K562 (cell line): ENCODE measurements at regions not wholly inside any gene's neighbourhood (a gene's known extent, or its start where the extent isn't known, plus 50 kb on each side); places are given as distances from the start of the nearest gene placed in this dataset.

ENCODE experiments used
- ATAC-seq: fragments of 200-7000 bp; cut with Tn5 transposase; 3 replicates; pipeline ENCODE4 v1.9.1; 2020; ENCODE audit warnings: moderate library complexity
- BruUV-seq: library from RNA; stranded (reverse); fragments of 400-500 nt; replicated peaks from 2 replicates; lab custom pipeline; 2021; lab: Mats Ljungman, UMichigan
- CTCF ChIA-PET: fragments of 300-600 bp; formaldehyde crosslinking; extraction: SDS; loops from one replicate; lab custom pipeline; 2021; ENCODE audit warnings: low intra/inter-chr PET ratio; lab: Yijun Ruan, JAX
- POLR2A ChIA-PET: fragments of 300-600, 350-650 bp; sonication (Branson Sonifier 250); formaldehyde crosslinking; extraction: SDS; loops from one replicate; lab custom pipeline; 2021; ENCODE audit warnings: antibody characterized with exemption, inconsistent platforms; lab: Yijun Ruan, JAX
- DNase-seq, 4 experiments: peaks; one replicate each; pipeline versions ENCODE4 v3.0.0 to v3.0.0-alpha.2; 2011 to 2018; ENCODE audit warnings: low spot score in 3 of 4, mixed read lengths in 3 of 4; ENCODE audit errors: extremely low read depth in 1 of 4
- FAIRE-seq: peaks from 2 replicates; lab custom pipeline; 2011; peaks lifted over from hg19 to GRCh38; lab: Jason Lieb, UNC
- H2AFZ ChIP-seq: 2 replicates; pipeline ENCODE4 v1.6.0; 2011; ENCODE audit warnings: low read depth, low read length, control low read depth, inconsistent platforms
- H3K27ac ChIP-seq: fragments of 200-600 bp; 3 replicates; pipeline ENCODE4 v1.8.0; 2011; ENCODE audit warnings: low read depth, mild to moderate bottlenecking, control low read depth, inconsistent platforms, low read length, moderate library complexity, mixed read lengths; ENCODE audit errors: extremely low read depth
- H3K27me3 ChIP-seq, 2 experiments: fragments of 300-600 bp in 1 of 2; 2 replicates in 1 of 2; 3 replicates in 1 of 2; pipeline versions ENCODE4 v1.6.0 to v1.8.0; 2011; ENCODE audit warnings: inconsistent platforms in 2 of 2, low read length in 2 of 2, mild to moderate bottlenecking in 1 of 2, mixed read lengths in 1 of 2, moderate library complexity in 1 of 2; ENCODE audit not compliant: control insufficient read depth in 2 of 2, insufficient read depth in 2 of 2
- H3K36me3 ChIP-seq: fragments of 300-600 bp; 3 replicates; pipeline ENCODE4 v1.8.0; 2011; ENCODE audit warnings: mild to moderate bottlenecking, low read length, inconsistent platforms; ENCODE audit not compliant: control insufficient read depth, insufficient read depth
- H3K4me1 ChIP-seq, 2 experiments: fragments of 200-600 bp in 1 of 2; replicated peaks in 1 of 2; 2 replicates in 1 of 2; 3 replicates in 1 of 2; pipeline versions ENCODE4 v1.5.1 to v1.8.0; 2011; ENCODE audit warnings: inconsistent platforms in 2 of 2, low read length in 2 of 2, mild to moderate bottlenecking in 1 of 2, mixed read lengths in 1 of 2, moderate library complexity in 1 of 2; ENCODE audit not compliant: control insufficient read depth in 2 of 2, insufficient read depth in 2 of 2
- H3K4me2 ChIP-seq: 2 replicates; pipeline ENCODE4 v1.6.1; 2011; ENCODE audit warnings: low read length, control low read depth, inconsistent platforms, mixed read lengths; ENCODE audit not compliant: insufficient read depth
- H3K4me3 ChIP-seq: fragments of 200-600 bp; sonication (generic), shearing (Covaris generic); 2 replicates; pipeline ENCODE4 v1.5.1; 2016; ENCODE audit warnings: control low read depth, inconsistent platforms
- H3K79me2 ChIP-seq: fragments of 200-600 bp; 3 replicates; pipeline ENCODE4 v1.8.0; 2011; ENCODE audit warnings: low read length, inconsistent platforms; ENCODE audit not compliant: control insufficient read depth, insufficient read depth
- H3K9ac ChIP-seq, 2 experiments: 2 replicates each; pipeline versions ENCODE4 v1.6.0 to v1.6.1; 2011; ENCODE audit warnings: low read depth in 2 of 2, low read length in 2 of 2, control low read depth in 1 of 2, inconsistent platforms in 1 of 2, mild to moderate bottlenecking in 1 of 2, mixed read lengths in 1 of 2; ENCODE audit not compliant: insufficient read depth in 1 of 2
- H3K9me1 ChIP-seq: one replicate; pipeline ENCODE4 v1.6.0; 2011; ENCODE audit warnings: inconsistent platforms, mild to moderate bottlenecking, low read length, moderate library complexity; ENCODE audit not compliant: control insufficient read depth, insufficient read depth
- H3K9me3 ChIP-seq: replicated peaks from 2 replicates; pipeline ENCODE4 v1.5.1; 2011; ENCODE audit warnings: low read depth, low read length, inconsistent platforms; ENCODE audit not compliant: control insufficient read depth, insufficient read depth
- H4K20me1 ChIP-seq: replicated peaks from 2 replicates; pipeline ENCODE4 v1.6.1; 2011; ENCODE audit warnings: low read length, inconsistent platforms, mixed read lengths; ENCODE audit not compliant: control insufficient read depth, insufficient read depth
- ARID1B ChIP-seq: fragments of 450-650 bp; IDR thresholded peaks from 2 replicates; pipeline ENCODE4 v1.6.1; 2016; ENCODE audit warnings: antibody characterized with exemption, mild to moderate bottlenecking, inconsistent platforms
- RFX1 ChIP-seq: fragments of 450-650 bp; IDR thresholded peaks from 2 replicates; pipeline ENCODE4 v1.6.1; 2016; ENCODE audit warnings: mild to moderate bottlenecking, moderate library complexity
- STAT5B ChIP-seq: fragments of 250-450 bp; sonication (Bioruptor Pico); IDR thresholded peaks from 2 replicates; pipeline ENCODE4 v1.8.0; 2021; ENCODE audit warnings: mild to moderate bottlenecking, inconsistent platforms
- ZNF707 ChIP-seq: fragments of 250-450 bp; sonication (Bioruptor Pico); conservative IDR thresholded peaks from 2 replicates; pipeline ENCODE4 v1.8.0; 2022; ENCODE audit warnings: inconsistent platforms, mild to moderate bottlenecking, moderate library complexity
- WGBS: fragments of 100-300 bp; shearing (Covaris generic); methylation state at CpG from one replicate; pipeline ENCODE4 v1.1.6; 2016; ENCODE audit warnings: low coverage, mixed read lengths; ENCODE audit not compliant: insufficient coverage; ENCODE audit errors: missing lambda C conversion rate; 5-methylcytosine and 5-hydroxymethylcytosine counted together
- in situ Hi-C: fragments of 300-500 bp; cut with MboI; formaldehyde crosslinking; loops from 4 replicates; pipeline ENCODE4 v1.15.0; 2018; ENCODE audit warnings: inconsistent platforms, mixed read lengths
- intact Hi-C: fragments of 100-400 bp; cut with micrococcal nuclease; formaldehyde crosslinking; loops from 2 replicates; pipeline ENCODE4 v1.14.2; 2022
- TF ChIP-seq, protein P1 (sequence below), 2 experiments: fragments of 450-650 bp in 1 of 2; sonication (generic) in 1 of 2; formaldehyde crosslinking in 1 of 2; IDR thresholded peaks in 1 of 2; conservative IDR thresholded peaks in 1 of 2; 2 replicates each; pipeline versions ENCODE4 v1.6.1 to v1.8.1; 2016 to 2023; ENCODE audit warnings: mild to moderate bottlenecking in 2 of 2, moderate library complexity in 2 of 2, inconsistent platforms in 1 of 2, missing genetic modification reagents in 1 of 2

GRCh38 chr6:165913676-165914570 lies 250.9 kb upstream of the PDE10A start:
- no peaks in the 10 kb centered on the region for H3K36me3 ChIP-seq
- peaks cover 5 to 17% of the 10 kb centered on the region in 2 experiments; a peak in 4 of 5 replicates for H3K27me3 ChIP-seq
- TF ChIP-seq ZNF707 (CRISPR knock-in tag) (no peak), STAT5B (no peak), ARID1B (no peak), RFX1 (0 out of 2 replicates have a peak, but pooled peaks have one; percentile 29)
- TF ChIP-seq, protein P1, sequence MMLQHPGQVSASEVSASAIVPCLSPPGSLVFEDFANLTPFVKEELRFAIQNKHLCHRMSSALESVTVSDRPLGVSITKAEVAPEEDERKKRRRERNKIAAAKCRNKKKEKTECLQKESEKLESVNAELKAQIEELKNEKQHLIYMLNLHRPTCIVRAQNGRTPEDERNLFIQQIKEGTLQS (IDR thresholded peaks at IDR 0.05), result peak; percentile 41; the same call in 1 of the 2 replicates
- TF ChIP-seq, protein P1 (CRISPR knock-in tag; conservative IDR thresholded peaks at IDR 0.05), result no peak
- BruUV-seq, result no TSS peak
- DNase-seq (no peak), FAIRE-seq (no peak), ATAC-seq (no peak)
- H3K4me3 ChIP-seq, result no peak overlapping the region
- no peaks in the 10 kb centered on the region for H3K9me3 ChIP-seq
- H2AFZ ChIP-seq, result no peak overlapping the region
- H3K27ac ChIP-seq, result no peak overlapping the region
- POLR2A ChIA-PET, result no interaction called here
- no peaks in the 10 kb centered on the region for H4K20me1 ChIP-seq
- no peaks in the 10 kb centered on the region for H3K9me1 ChIP-seq
- CTCF ChIA-PET, result no interaction called here
- intact Hi-C loops (no loop called here), in situ Hi-C loops (no loop called here)
- 2% methylated on average over 8 of the region's 8 CpGs for WGBS
- no peak overlapping the region for H3K4me2 ChIP-seq
- no peaks in the 10 kb centered on the region for H3K4me1 ChIP-seq
- no peaks in the 10 kb centered on the region for H3K79me2 ChIP-seq
- no peak overlapping the region for H3K9ac ChIP-seq
